Fibroblast of villous mesenchyme (primary cell): ENCODE measurements at regions not wholly inside any gene's neighbourhood (a gene's known extent, or its start where the extent isn't known, plus 50 kb on each side); places are given as distances from the start of the nearest gene placed in this dataset.

Source experiments
- DNase-seq: peaks from one replicate; pipeline ENCODE4 v3.0.0-alpha.2; 2010; ENCODE audit warnings: low read depth
- H3K4me3 ChIP-seq: 2 replicates; pipeline ENCODE4 v1.5.1; 2011; ENCODE audit warnings: low read depth, mild to moderate bottlenecking, low read length
- TF ChIP-seq, protein P1 (sequence below): IDR thresholded peaks from 2 replicates; pipeline ENCODE4 v1.5.1; 2012; ENCODE audit warnings: low read depth, mild to moderate bottlenecking, low read length; ENCODE audit not compliant: insufficient read depth

DNA sequence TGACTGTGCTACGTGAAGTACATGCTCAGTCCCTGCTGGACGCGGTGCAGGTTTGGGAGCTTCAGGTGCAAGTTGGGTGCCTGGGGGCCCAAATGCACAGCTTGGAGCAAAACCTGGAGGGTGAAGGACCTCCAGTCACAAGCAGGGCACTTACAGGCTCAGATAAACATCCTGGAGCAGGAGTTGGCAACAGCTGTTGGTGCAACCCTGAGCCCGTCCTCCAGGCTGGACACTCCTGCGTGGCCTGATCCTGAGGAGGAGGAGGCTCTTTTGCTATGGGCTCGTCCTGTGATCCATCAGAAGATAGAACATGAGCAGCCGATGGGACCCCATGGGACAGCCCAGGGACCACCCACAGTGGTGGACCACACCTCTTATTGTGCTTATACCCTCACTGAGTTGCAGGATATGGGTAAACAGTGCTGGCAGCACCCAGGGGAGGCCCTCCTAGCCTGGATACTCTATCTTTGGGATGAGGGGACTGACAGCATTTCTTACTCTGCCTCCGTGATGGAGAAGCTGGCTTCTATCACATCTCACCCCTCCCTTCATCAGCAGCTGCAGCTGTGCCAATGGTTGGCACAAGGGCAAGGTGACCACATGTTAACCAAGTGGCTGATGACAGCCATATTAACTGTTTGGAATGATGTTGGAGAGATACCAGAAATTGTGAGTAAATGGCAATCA, 301.6 kb downstream of the ZPLD1 start:
- no peak for DNase-seq
- TF ChIP-seq, protein P1, sequence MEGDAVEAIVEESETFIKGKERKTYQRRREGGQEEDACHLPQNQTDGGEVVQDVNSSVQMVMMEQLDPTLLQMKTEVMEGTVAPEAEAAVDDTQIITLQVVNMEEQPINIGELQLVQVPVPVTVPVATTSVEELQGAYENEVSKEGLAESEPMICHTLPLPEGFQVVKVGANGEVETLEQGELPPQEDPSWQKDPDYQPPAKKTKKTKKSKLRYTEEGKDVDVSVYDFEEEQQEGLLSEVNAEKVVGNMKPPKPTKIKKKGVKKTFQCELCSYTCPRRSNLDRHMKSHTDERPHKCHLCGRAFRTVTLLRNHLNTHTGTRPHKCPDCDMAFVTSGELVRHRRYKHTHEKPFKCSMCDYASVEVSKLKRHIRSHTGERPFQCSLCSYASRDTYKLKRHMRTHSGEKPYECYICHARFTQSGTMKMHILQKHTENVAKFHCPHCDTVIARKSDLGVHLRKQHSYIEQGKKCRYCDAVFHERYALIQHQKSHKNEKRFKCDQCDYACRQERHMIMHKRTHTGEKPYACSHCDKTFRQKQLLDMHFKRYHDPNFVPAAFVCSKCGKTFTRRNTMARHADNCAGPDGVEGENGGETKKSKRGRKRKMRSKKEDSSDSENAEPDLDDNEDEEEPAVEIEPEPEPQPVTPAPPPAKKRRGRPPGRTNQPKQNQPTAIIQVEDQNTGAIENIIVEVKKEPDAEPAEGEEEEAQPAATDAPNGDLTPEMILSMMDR = no peak
- no peak overlapping the region for H3K4me3 ChIP-seq

GRCh38 chr3:102736975-102737304, 302.1 kb downstream of the ZPLD1 start:
- DNase-seq = no peak
- no peak overlapping the region for H3K4me3 ChIP-seq
- TF ChIP-seq, protein P1 = no peak

- DNase-seq = no peak
- TF ChIP-seq, protein P1 = no peak
- H3K4me3 ChIP-seq = no peak overlapping the region
Measured at GRCh38 chr3:102737353-102737752, 302.5 kb downstream of the ZPLD1 start.

- H3K4me3 ChIP-seq = no peak overlapping the region
- DNase-seq = no peak
- TF ChIP-seq, protein P1 = no peak
Measured at GRCh38 chr3:102741105-102741504, 306.3 kb downstream of the ZPLD1 start.

DNA sequence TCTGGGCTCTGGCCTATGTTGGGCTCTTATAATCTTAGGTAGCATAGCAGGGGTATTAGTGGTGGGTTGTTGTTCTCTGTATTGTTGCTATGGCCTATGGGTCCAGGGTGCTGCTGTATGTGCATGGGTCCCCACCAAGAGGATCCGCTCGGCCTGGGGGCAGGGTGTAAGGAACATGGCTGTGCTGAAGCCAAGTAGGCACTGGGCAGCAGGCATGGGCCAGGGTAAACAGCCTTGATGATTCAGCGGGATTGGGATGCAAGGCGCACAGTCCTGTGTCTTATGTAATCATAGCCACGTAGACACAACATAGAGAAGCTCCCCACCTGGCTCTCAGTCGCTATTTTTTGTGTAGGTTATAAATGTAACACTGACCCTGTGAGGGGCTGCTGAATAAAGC, 306.9 kb downstream of the ZPLD1 start:
- H3K4me3 ChIP-seq = no peak overlapping the region
- TF ChIP-seq, protein P1 = no peak
- DNase-seq = no peak

DNA sequence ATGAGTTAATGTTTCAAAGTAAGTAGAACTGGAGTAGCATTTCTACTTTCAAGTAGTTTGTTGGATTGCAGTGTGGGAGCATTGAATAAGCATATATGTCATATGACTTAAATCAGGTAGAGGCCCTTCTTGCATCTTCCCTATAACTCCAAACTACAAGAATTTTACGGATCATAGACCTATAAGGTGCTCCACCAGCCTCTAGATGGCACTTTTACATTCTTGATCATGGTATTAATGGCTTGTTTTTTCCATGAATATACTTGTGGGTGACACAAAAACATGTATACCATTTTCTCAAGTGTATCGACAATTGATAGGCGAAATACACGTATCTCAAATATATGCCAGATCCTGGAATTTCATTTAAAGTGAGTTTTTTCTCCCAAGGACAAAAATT, 311.1 kb downstream of the ZPLD1 start:
- no peak for DNase-seq
- TF ChIP-seq, protein P1 = no peak
- no peak overlapping the region for H3K4me3 ChIP-seq

DNA sequence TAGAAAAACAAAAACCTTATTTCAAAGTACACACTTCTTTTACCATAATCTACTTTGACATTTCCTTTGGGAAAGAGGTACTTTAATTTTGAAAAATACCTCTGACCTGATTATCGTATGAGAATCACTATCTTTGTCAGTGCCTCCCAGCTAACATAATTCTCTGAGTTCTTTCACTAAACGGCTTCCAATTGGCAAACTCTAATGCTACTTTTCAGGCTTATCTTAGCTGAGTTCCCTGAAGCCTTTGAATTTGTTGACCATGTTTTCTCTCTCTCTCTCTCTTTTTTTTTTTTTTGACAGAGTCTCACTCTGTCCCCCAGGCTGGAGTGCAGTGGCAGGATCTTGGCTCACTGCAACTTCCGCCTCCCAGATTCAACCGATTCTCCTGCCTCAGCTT, 312.8 kb downstream of the ZPLD1 start:
- H3K4me3 ChIP-seq = no peak overlapping the region
- DNase-seq = no peak

More for the DNA sequence above, 312.8 kb downstream of the ZPLD1 start:
- TF ChIP-seq, protein P1 = no peak
